ENCODE measurements at regions not wholly inside any gene's neighbourhood (a gene's known extent, or its start where the extent isn't known, plus 50 kb on each side); places are given as distances from the start of the nearest gene placed in this dataset.

DNA sequence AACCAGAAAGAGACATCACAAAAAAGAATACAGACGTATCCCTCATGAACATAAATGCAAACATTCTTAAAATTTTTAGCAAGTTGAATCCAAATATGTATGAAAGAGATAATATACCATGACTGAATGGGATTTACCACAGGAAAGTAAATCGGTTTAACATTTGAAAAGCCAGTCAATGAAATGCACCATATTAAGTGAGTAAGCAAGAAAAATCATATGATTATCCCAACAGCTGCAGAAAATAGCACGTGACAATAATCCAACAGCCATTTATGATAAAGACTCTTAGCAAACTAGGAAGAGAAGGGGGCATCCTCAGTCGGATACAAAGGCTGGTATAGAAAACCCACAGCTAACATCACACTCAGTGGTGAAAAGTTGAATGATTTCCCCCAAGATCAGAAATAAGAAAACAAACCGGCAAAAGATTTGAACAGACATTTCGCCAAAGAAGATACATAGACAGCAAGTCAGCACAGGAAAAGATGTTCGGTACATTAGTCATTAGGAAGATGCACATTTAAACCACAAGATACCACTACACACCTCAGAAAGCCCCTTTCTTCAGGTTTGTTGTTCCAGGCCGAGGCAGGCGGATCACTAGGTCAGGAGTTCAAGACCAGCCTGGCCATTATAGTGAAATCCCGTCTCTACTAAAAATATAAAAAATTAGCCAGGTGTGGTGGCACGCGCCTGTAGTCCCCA lies 144.3 kb downstream of the INHBB start:
- no peak for DNase-seq (ENCODE audit: low spot score)
- in situ Hi-C loops (cut with HindIII; ENCODE audit: extremely low pct_ligation_motif_present, low pct_unique_long_range_greater_than_20kb) = no loop called here
- Histone ChIP-seq H3K9me3 (ENCODE audit: low read length) (no peaks in the 10 kb centered on the region), H3K27ac (ENCODE audit: extremely low read length, insufficient read depth, low read length) (no peak overlapping the region), H3K27me3 (ENCODE audit: control insufficient read depth in 1 of 2, insufficient read depth in 2 of 2, low read length in 2 of 2) (peaks cover 0 to 5% of the 10 kb centered on the region in 2 experiments; a peak in 2 of 5 replicates), H3K9ac (ENCODE audit: insufficient read depth, low read depth, low read length) (no peak overlapping the region), H4K20me1 (ENCODE audit: insufficient read depth, low read length) (no peaks in the 10 kb centered on the region), H3K4me2 (ENCODE audit: low read depth, low read length) (no peak overlapping the region), H3K79me2 (ENCODE audit: insufficient read depth, low read length) (no peaks in the 10 kb centered on the region), H3K36me3 (replicated peaks in 1 of 2; ENCODE audit: control insufficient read depth in 1 of 2, insufficient read depth in 2 of 2, low read length in 2 of 2) (no peaks in the 10 kb centered on the region), H3K4me1 (ENCODE audit: insufficient read depth, low read length) (peaks cover 30% of the 10 kb centered on the region), H3K4me3 (replicated peaks in 1 of 3; ENCODE audit: insufficient read depth in 1 of 3, low read depth in 2 of 3, low read length in 3 of 3) (no peak overlapping the region), H2AFZ (ENCODE audit: low read length) (no peak overlapping the region)
- BruUV-seq (replicated peaks) = no TSS peak
- no peak for ATAC-seq
- ChIA-PET CTCF (ENCODE audit: low intra/inter-chr PET ratio, low total read pairs) (no interaction called here), POLR2A (interaction anchor here (1.5 kb wide), 1 partner anchor 10 kb away, joined by 5 read pairs; no protein-coding TSS in a partner anchor)
- 59% methylated on average over 12 of the region's 12 CpGs for WGBS (ENCODE audit: low lambda C conversion rate)
- FAIRE-seq = no peak
- TF ChIP-seq ZFY (CRISPR knock-in tag; IDR thresholded peaks at IDR 0.05) = no peak
- TF ChIP-seq ZNF567 (CRISPR knock-in tag; IDR thresholded peaks at IDR 0.05; ENCODE audit: borderline replicate concordance) = no peak
- no peak for TF ChIP-seq NFYB (CRISPR knock-in tag; IDR thresholded peaks at IDR 0.05)
- TF ChIP-seq ZNF337 (CRISPR knock-in tag; IDR thresholded peaks at IDR 0.05; ENCODE audit: borderline replicate concordance, low read depth) = no peak
- TF ChIP-seq ZNF101 (CRISPR knock-in tag; IDR thresholded peaks at IDR 0.05; ENCODE audit: borderline replicate concordance, low read depth) = no peak
- no peak for TF ChIP-seq SP140L (CRISPR knock-in tag; IDR thresholded peaks at IDR 0.05; ENCODE audit: borderline replicate concordance)
- TF ChIP-seq ATF1 (CRISPR knock-in tag; IDR thresholded peaks at IDR 0.05) = no peak
- TF ChIP-seq, protein P1, sequence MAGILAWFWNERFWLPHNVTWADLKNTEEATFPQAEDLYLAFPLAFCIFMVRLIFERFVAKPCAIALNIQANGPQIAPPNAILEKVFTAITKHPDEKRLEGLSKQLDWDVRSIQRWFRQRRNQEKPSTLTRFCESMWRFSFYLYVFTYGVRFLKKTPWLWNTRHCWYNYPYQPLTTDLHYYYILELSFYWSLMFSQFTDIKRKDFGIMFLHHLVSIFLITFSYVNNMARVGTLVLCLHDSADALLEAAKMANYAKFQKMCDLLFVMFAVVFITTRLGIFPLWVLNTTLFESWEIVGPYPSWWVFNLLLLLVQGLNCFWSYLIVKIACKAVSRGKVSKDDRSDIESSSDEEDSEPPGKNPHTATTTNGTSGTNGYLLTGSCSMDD (CRISPR knock-in tag; IDR thresholded peaks at IDR 0.05) = no peak
- TF ChIP-seq, protein P2, sequence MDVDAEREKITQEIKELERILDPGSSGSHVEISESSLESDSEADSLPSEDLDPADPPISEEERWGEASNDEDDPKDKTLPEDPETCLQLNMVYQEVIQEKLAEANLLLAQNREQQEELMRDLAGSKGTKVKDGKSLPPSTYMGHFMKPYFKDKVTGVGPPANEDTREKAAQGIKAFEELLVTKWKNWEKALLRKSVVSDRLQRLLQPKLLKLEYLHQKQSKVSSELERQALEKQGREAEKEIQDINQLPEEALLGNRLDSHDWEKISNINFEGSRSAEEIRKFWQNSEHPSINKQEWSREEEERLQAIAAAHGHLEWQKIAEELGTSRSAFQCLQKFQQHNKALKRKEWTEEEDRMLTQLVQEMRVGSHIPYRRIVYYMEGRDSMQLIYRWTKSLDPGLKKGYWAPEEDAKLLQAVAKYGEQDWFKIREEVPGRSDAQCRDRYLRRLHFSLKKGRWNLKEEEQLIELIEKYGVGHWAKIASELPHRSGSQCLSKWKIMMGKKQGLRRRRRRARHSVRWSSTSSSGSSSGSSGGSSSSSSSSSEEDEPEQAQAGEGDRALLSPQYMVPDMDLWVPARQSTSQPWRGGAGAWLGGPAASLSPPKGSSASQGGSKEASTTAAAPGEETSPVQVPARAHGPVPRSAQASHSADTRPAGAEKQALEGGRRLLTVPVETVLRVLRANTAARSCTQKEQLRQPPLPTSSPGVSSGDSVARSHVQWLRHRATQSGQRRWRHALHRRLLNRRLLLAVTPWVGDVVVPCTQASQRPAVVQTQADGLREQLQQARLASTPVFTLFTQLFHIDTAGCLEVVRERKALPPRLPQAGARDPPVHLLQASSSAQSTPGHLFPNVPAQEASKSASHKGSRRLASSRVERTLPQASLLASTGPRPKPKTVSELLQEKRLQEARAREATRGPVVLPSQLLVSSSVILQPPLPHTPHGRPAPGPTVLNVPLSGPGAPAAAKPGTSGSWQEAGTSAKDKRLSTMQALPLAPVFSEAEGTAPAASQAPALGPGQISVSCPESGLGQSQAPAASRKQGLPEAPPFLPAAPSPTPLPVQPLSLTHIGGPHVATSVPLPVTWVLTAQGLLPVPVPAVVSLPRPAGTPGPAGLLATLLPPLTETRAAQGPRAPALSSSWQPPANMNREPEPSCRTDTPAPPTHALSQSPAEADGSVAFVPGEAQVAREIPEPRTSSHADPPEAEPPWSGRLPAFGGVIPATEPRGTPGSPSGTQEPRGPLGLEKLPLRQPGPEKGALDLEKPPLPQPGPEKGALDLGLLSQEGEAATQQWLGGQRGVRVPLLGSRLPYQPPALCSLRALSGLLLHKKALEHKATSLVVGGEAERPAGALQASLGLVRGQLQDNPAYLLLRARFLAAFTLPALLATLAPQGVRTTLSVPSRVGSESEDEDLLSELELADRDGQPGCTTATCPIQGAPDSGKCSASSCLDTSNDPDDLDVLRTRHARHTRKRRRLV (CRISPR knock-in tag; IDR thresholded peaks at IDR 0.05) = no peak
- no peak for TF ChIP-seq HNRNPL (IDR thresholded peaks at IDR 0.05; ENCODE audit: low read depth, low read length)
- TF ChIP-seq ZNF264 (CRISPR knock-in tag; IDR thresholded peaks at IDR 0.05) = no peak
- no peak for TF ChIP-seq ARNT2 (CRISPR knock-in tag; IDR thresholded peaks at IDR 0.05; ENCODE audit: low read depth)
- TF ChIP-seq ZNF598 (CRISPR knock-in tag; IDR thresholded peaks at IDR 0.05; ENCODE audit: borderline replicate concordance) = no peak
- TF ChIP-seq, protein P3, sequence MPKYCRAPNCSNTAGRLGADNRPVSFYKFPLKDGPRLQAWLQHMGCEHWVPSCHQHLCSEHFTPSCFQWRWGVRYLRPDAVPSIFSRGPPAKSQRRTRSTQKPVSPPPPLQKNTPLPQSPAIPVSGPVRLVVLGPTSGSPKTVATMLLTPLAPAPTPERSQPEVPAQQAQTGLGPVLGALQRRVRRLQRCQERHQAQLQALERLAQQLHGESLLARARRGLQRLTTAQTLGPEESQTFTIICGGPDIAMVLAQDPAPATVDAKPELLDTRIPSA (CRISPR knock-in tag; IDR thresholded peaks at IDR 0.05; ENCODE audit: borderline replicate concordance) = no peak
- TF ChIP-seq HDAC2 (CRISPR knock-in tag; IDR thresholded peaks at IDR 0.05) = no peak
- intact Hi-C loops (cut with micrococcal nuclease; ENCODE audit: unreplicated experiment) = no loop called here
